ENCODE measurements at regions not wholly inside any gene's neighbourhood (a gene's known extent, or its start where the extent isn't known, plus 50 kb on each side); places are given as distances from the start of the nearest gene placed in this dataset.

GRCh38 chr4:141573678-141574077 is 62.7 kb upstream of the IL15 start:
- ATAC-seq (ENCODE audit: low FRiP score in 2 of 2) (no peak), DNase-seq (no peak)
- no peak overlapping the region for H3K27ac ChIP-seq
- H3K4me3 ChIP-seq: no peak overlapping the region
- TF ChIP-seq POLR2A (IDR thresholded peaks at IDR 0.05) (no peak), POLR2AphosphoS5 (IDR thresholded peaks at IDR 0.05) (no peak)
- no peaks in the 10 kb centered on the region for H3K9me3 ChIP-seq
- no peaks in the 10 kb centered on the region for H3K27me3 ChIP-seq
- no peaks in the 10 kb centered on the region for H3K4me1 ChIP-seq
- no peaks in the 10 kb centered on the region for H3K36me3 ChIP-seq

- Histone ChIP-seq H3K36me3 (no peaks in the 10 kb centered on the region), H3K4me1 (no peaks in the 10 kb centered on the region), H3K27me3 (no peaks in the 10 kb centered on the region), H3K4me3 (no peak overlapping the region), H3K9me3 (no peaks in the 10 kb centered on the region), H3K27ac (no peak overlapping the region)
- no peak for TF ChIP-seq EP300 (IDR thresholded peaks at IDR 0.05)
- no peak for TF ChIP-seq POLR2AphosphoS5 (IDR thresholded peaks at IDR 0.05)
- no peak for TF ChIP-seq POLR2A (IDR thresholded peaks at IDR 0.05)
- no peak for TF ChIP-seq CTCF (IDR thresholded peaks at IDR 0.05)
- WGBS, 2 donors: 73 to 78% methylated on average over 4 of the region's 4 CpGs
- DNase-seq (no peak), ATAC-seq (ENCODE audit: low FRiP score in 2 of 2) (no peak)
Observed at GRCh38 chr4:141575884-141576283, 60.5 kb upstream of the IL15 start.

GRCh38 chr4:141576585-141577110 is 59.7 kb upstream of the IL15 start:
- Histone ChIP-seq H3K36me3 (no peaks in the 10 kb centered on the region), H3K27ac (no peak overlapping the region), H3K9me3 (no peaks in the 10 kb centered on the region), H3K4me1 (no peaks in the 10 kb centered on the region), H3K4me3 (no peak overlapping the region), H3K27me3 (no peaks in the 10 kb centered on the region)
- ATAC-seq (ENCODE audit: low FRiP score in 2 of 2) (no peak), DNase-seq (no peak)
- 65 to 69% methylated on average over 8 of the region's 8 CpGs for WGBS, 2 donors
- no peak for TF ChIP-seq EP300 (IDR thresholded peaks at IDR 0.05)

GRCh38 chr4:141578451-141578850 is 57.9 kb upstream of the IL15 start:
- DNase-seq (no peak), ATAC-seq (ENCODE audit: low FRiP score in 2 of 2) (no peak)
- TF ChIP-seq POLR2A (IDR thresholded peaks at IDR 0.05) (no peak), CTCF (IDR thresholded peaks at IDR 0.05) (no peak), EP300 (IDR thresholded peaks at IDR 0.05) (no peak), POLR2AphosphoS5 (IDR thresholded peaks at IDR 0.05) (no peak)
- no peaks in the 10 kb centered on the region for H3K36me3 ChIP-seq
- no peaks in the 10 kb centered on the region for H3K4me1 ChIP-seq
- no peak overlapping the region for H3K4me3 ChIP-seq
- no peaks in the 10 kb centered on the region for H3K9me3 ChIP-seq
- no peaks in the 10 kb centered on the region for H3K27me3 ChIP-seq
- H3K27ac ChIP-seq: no peak overlapping the region

GRCh38 chr4:141580523-141580922 is 55.9 kb upstream of the IL15 start:
- DNase-seq (no peak), ATAC-seq (ENCODE audit: low FRiP score in 2 of 2) (no peak)
- TF ChIP-seq POLR2AphosphoS5 (IDR thresholded peaks at IDR 0.05) (no peak), CTCF (IDR thresholded peaks at IDR 0.05) (no peak), POLR2A (IDR thresholded peaks at IDR 0.05) (no peak), EP300 (IDR thresholded peaks at IDR 0.05) (no peak)
- H3K4me1 ChIP-seq: no peaks in the 10 kb centered on the region
- H3K4me3 ChIP-seq: no peak overlapping the region
- H3K27ac ChIP-seq: no peak overlapping the region
- H3K9me3 ChIP-seq: no peaks in the 10 kb centered on the region
- no peaks in the 10 kb centered on the region for H3K36me3 ChIP-seq
- H3K27me3 ChIP-seq: no peaks in the 10 kb centered on the region
